ENCODE measurements at regions not wholly inside any gene's neighbourhood (a gene's known extent, or its start where the extent isn't known, plus 50 kb on each side); places are given as distances from the start of the nearest gene placed in this dataset.

DNA sequence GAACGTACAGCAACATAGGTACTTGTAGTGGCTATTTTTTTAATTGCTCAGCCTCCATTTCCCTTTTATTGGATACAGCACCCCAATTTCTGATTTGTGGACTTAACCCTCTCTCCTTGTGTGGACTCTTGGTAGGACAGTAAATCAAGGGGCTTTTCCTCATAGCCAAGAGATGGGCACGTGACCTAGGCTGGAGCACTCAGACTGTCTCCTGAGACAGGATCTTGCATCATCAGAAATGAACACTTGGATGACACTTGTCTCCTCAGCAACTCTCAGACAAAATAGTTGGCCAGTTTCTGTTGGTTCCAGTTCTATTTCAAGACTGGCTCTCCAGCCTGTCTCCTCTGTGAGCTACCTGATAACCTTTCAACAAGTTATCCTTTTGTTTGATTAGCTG is 112.9 kb upstream of the ZNF678 start:
- H3K4me3 ChIP-seq = no peak overlapping the region
- WGBS, 5 donors = 70 to 94% (median 91%) methylated on average over 2 of the region's 2 CpGs
- no peaks in the 10 kb centered on the region for H3K9me3 ChIP-seq
- no peak for DNase-seq
- intact Hi-C loops (cut with DNase I; ENCODE audit: low total_unique reads) = no loop called here
- H3K36me3 ChIP-seq = no peaks in the 10 kb centered on the region
- H3K27me3 ChIP-seq = peaks cover 0 to 25% (median 0%) of the 10 kb centered on the region in 3 donors
- no peak for TF ChIP-seq POLR2A (IDR thresholded peaks at IDR 0.05)
- no peak for TF ChIP-seq CTCF (IDR thresholded peaks at IDR 0.05)
- TF ChIP-seq EP300 (IDR thresholded peaks at IDR 0.05) = no peak
- TF ChIP-seq POLR2AphosphoS5 (IDR thresholded peaks at IDR 0.05) = no peak
- no peaks in the 10 kb centered on the region for H3K4me1 ChIP-seq
- no peak overlapping the region for H3K27ac ChIP-seq

DNA sequence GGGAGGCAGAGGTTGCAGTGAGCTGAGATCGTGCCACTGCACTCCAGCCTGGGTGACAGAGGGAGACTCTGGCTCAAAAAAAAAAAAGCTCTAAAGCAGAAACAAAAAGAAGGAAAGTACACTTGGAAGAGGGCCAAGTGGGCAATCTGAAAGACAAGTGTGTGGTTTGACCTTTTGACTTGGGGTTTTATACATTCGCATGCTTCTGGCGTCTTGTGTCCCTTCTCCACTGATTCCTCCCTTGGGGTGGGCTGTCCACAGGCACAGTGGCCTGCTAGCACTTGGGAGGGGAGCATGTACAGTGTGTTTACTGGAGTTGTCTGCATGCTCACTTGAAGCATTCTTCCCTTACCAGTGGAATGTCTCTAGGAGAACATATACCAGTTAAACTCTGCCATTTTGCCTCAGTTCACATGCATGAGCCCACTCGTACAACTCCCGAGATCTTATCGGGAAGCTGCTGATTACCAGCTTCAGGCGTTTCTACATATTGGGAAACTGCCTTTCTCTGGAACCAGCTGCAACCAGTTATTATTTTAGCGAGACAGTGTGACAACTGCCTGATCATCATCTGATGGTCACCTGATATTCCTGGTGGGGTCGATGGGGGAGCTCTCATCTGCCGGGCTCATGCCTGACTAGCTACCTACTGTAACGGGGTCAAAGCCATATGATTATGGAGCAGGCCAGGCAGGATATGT is 113.5 kb upstream of the ZNF678 start:
- DNase-seq = no peak
- H3K36me3 ChIP-seq = no peaks in the 10 kb centered on the region
- no peaks in the 10 kb centered on the region for H3K4me1 ChIP-seq
- H3K27ac ChIP-seq = no peak overlapping the region
- H3K4me3 ChIP-seq = no peak overlapping the region
- TF ChIP-seq POLR2AphosphoS5 (IDR thresholded peaks at IDR 0.05) (no peak), EP300 (IDR thresholded peaks at IDR 0.05) (no peak), CTCF (IDR thresholded peaks at IDR 0.05) (no peak), POLR2A (IDR thresholded peaks at IDR 0.05) (no peak)
- peaks cover 0 to 22% (median 0%) of the 10 kb centered on the region in 3 donors for H3K27me3 ChIP-seq
- no peaks in the 10 kb centered on the region for H3K9me3 ChIP-seq
- 69 to 78% (median 72%) methylated on average over 11 of the region's 11 CpGs for WGBS, 5 donors
- intact Hi-C loops (cut with DNase I; ENCODE audit: low total_unique reads) = no loop called here

DNA sequence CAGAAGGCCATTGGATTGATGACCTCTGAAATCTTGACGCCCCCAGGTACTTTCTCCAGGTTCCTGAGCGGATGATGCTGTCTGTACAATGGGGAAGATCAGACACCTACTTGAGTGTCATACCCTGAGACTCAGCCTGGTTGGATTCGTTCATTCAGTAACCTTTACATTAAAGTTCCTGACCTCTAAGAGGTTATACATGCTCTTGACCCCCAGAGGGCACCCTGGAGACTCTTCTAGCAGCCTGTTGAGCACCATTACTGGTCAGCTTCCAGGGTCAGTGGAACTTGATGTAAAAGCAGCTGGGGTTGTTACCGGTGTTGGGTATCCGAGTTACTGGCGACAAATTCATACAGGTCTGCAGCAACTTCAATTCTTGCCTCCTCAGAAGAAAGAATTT is 114.3 kb upstream of the ZNF678 start:
- H3K36me3 ChIP-seq = no peaks in the 10 kb centered on the region
- no peak overlapping the region for H3K4me3 ChIP-seq
- H3K27ac ChIP-seq = no peak overlapping the region
- TF ChIP-seq EP300 (IDR thresholded peaks at IDR 0.05) (no peak), POLR2AphosphoS5 (IDR thresholded peaks at IDR 0.05) (no peak), CTCF (IDR thresholded peaks at IDR 0.05) (no peak), POLR2A (IDR thresholded peaks at IDR 0.05) (no peak)
- intact Hi-C loops (cut with DNase I; ENCODE audit: low total_unique reads) = no loop called here
- H3K27me3 ChIP-seq = peaks cover 0 to 15% (median 0%) of the 10 kb centered on the region in 3 donors
- peak in 1 of 2 donors; percentile 37 for DNase-seq
- 41 to 58% (median 54%) methylated on average over 6 of the region's 6 CpGs for WGBS, 5 donors
- no peaks in the 10 kb centered on the region for H3K9me3 ChIP-seq
- no peaks in the 10 kb centered on the region for H3K4me1 ChIP-seq

DNA sequence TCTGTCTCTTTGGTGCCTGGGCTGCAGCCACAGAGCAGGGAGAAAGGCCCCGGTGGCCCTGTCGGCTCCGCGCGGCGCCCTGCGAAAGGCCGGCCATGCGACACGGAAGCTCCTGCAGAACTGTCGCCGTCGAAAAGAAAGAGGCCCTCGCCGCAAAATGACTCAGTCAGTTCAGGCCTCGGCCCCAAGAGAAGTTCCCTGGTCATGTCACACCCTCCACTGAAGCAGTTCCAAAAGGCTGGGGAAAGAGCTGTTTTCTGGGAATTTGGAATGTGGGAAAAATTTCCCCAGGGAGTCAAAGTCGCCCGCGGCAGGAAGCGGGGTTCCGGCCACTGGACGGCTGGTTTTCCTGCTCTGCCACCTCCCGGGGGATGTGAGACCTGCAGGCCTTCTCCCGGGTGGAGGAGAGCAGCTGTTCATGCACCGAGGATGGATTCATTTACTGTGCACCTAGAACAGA is 115.8 kb upstream of the ZNF678 start:
- WGBS, 5 donors = 44 to 76% (median 56%) methylated on average over 24 to 25 of the region's 25 CpGs
- intact Hi-C loops (cut with DNase I; ENCODE audit: low total_unique reads) = no loop called here
- no peaks in the 10 kb centered on the region for H3K36me3 ChIP-seq
- H3K27me3 ChIP-seq = peaks cover 0 to 3% (median 0%) of the 10 kb centered on the region in 3 donors
- peak overlapping the region in 1 of 4 donors; percentile 17 for H3K4me3 ChIP-seq
- peak in 1 of 2 donors; percentile 65 for DNase-seq
- H3K27ac ChIP-seq = no peak overlapping the region
- H3K4me1 ChIP-seq = no peaks in the 10 kb centered on the region
- H3K9me3 ChIP-seq = no peaks in the 10 kb centered on the region
- TF ChIP-seq POLR2A (IDR thresholded peaks at IDR 0.05) (no peak), EP300 (IDR thresholded peaks at IDR 0.05) (no peak), CTCF (IDR thresholded peaks at IDR 0.05) (peak in 3 of 7 experiments; percentile 32 to 52 (median 42)), POLR2AphosphoS5 (IDR thresholded peaks at IDR 0.05) (no peak)

Measured in stomach (tissue), 8 donors.